Retinal pigment epithelial cell (primary cell): ENCODE measurements at regions not wholly inside any gene's neighbourhood (a gene's known extent, or its start where the extent isn't known, plus 50 kb on each side); places are given as distances from the start of the nearest gene placed in this dataset.

Source experiments
- DNase-seq: peaks from one replicate; pipeline ENCODE4 v3.0.0-alpha.2; 2010; ENCODE audit warnings: low read depth
- H3K4me3 ChIP-seq: 2 replicates; pipeline ENCODE4 v1.5.1; 2011; ENCODE audit warnings: mild to moderate bottlenecking, low read length, control low read depth, moderate library complexity
- CTCF ChIP-seq: conservative IDR thresholded peaks from 2 replicates; pipeline ENCODE4 v1.5.1; 2011; ENCODE audit warnings: low read depth, low read length, control low read depth, inconsistent platforms

DNA sequence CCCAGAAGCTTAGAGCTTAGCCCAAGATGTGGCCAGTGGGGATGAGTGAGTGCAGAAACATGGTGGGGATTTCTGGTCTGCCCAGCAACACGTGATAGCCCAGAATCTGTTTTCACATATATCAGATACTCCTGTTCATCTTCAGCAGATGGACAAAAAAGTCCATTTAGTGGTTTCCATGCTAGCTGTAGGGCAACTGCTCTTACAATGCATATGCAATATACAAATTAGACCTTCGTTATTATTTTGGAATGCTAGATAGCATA, 96.9 kb upstream of the SGIP1 start:
- H3K4me3 ChIP-seq: no peak overlapping the region
- no peak for DNase-seq
- no peak for TF ChIP-seq CTCF

GRCh38 chr1:66438062-66438461, 95.9 kb upstream of the SGIP1 start:
- DNase-seq: no peak
- H3K4me3 ChIP-seq: no peak overlapping the region
- no peak for TF ChIP-seq CTCF

- DNase-seq: no peak
- TF ChIP-seq CTCF: no peak
Measured at GRCh38 chr1:66438501-66438900, 95.5 kb upstream of the SGIP1 start.

DNA sequence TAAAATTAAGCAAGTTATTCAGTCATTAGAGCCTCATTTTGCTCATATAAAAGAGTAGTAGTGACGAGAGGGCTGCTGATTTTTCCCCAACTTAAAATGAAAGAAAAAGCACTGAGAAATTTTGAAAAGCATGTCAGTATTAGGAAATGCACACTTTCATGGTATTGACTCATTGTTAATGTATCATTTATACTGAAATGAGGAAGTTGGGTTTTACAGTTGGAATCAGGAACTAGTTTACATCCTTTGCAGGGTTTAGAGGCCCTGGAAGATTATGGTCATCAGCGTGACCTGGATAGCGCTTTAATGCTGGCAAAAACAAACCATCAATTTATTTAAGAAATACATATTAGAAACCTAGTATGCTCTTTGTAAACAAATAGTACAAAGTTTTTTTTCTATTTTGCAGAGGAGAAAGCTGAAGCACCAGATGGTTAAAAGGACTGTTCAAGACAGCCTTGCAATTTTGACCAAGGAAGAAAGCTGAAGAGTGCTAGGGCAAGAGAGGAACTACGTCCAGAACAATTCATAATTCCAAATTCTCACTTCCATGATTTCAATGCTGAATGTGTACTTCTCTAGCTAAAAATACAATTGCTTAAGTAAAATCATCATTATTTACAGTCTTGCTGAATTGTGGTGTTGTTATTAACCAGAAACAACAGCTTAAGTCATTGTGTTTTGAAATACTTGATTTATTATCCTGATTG, 94.8 kb upstream of the SGIP1 start:
- no peak for DNase-seq
- no peak overlapping the region for H3K4me3 ChIP-seq

More at GRCh38 chr1:66438501-66438900, 95.5 kb upstream of the SGIP1 start:
- no peak overlapping the region for H3K4me3 ChIP-seq

DNA sequence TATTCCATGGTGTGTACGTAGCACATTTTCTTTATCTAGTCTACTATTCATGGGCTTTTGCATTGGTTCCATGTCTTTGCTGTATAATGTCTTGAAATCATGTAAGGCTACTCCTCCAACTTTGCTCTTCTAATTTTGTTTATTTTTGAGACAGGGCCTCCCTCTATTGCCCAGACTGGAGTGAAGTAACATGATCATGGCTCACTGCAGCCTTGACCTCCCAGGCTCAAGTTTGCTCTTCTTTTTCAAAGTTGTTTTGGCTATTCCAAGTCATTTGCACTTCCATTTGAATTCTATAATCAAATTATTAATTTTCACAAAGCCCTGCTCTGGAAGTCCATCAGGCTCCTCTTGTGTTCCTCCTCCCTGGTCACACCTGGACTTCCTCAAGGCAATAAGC, 90.2 kb upstream of the SGIP1 start:
- no peak for TF ChIP-seq CTCF
- no peak for DNase-seq
- H3K4me3 ChIP-seq: no peak overlapping the region

More for the DNA sequence above, 94.8 kb upstream of the SGIP1 start:
- no peak for TF ChIP-seq CTCF

GRCh38 chr1:66444438-66445265, 89.3 kb upstream of the SGIP1 start:
- no peak for DNase-seq
- no peak for TF ChIP-seq CTCF
- no peak overlapping the region for H3K4me3 ChIP-seq
